ENCODE measurements at regions not wholly inside any gene's neighbourhood (a gene's known extent, or its start where the extent isn't known, plus 50 kb on each side); places are given as distances from the start of the nearest gene placed in this dataset.

DNA sequence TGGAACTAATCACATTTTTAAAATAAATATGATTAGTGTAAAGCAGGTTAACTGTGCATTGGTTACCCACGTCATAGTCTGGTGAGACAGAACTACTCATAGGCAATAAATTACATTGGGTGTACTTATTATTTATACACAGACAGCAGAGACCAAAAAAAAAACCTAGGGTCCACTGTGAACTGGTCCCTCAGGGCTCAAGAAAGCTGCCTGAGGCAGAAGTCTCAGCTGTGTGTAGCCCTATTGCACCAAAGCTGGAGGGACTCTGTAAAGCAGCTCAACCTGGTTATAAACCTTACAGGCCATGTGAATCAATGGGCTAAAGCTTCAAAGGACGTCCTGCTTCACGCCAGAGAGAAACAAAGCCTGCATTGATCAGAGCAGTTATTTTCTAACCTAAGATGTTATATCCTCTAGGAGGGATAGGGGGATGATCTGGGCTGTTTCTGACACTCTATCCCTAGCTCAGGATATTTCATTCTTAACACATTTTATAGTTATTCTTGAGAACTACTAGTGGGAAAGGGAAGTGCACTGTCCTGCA lies 432.2 kb upstream of the ANO3 start:
- no peak for DNase-seq

DNA sequence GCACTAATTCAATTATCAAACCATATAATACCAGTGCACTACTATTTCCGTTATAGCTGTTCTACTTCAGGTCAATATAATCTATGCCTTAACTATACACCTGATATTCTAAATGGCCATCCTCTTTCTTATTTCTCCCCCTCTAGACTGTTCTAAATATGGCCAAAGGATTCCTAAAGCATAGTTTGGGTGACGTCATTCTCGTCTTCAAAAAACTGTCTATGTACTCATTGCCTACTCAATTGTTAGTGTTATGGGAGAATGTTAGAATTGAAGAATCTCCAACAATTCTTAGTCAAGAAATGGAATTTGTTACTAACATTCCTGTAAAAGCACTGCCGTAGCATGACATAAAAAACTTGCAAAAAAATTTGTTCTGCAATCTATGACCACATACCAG lies 431.1 kb upstream of the ANO3 start:
- DNase-seq: no peak

DNA sequence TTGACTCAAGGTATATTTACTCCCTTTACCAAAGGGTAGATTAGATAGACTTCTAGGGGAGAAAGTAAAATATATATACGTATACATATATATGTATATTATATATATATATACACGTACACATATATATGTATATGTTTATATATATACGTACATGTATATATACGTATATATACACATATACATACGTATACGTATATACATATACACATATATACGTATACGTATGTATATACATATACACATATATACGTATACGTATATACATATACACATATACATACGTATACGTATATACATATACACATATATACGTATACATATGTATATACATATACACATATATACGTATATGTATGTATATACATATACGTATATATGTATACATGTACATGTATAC lies 430.5 kb upstream of the ANO3 start:
- no peak for DNase-seq

DNA sequence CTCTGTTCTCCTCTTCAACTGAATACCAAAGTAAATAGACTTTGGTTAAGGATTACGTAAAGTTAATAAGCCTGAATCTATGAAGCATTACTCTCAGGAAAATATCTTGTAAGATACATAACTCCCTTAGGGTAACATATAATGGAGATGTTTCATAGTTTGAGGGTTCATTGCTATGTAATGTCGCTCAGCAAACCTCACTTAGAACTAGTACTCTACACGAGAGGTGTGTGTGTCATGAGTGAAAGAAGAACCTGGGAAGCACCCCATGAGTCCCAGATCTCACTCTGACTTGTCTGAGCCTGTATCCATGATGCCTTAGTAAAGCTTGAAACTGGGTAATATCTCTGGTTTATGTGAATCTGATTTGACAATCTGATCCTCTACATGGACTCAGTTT lies 429.5 kb upstream of the ANO3 start:
- DNase-seq: no peak

DNA sequence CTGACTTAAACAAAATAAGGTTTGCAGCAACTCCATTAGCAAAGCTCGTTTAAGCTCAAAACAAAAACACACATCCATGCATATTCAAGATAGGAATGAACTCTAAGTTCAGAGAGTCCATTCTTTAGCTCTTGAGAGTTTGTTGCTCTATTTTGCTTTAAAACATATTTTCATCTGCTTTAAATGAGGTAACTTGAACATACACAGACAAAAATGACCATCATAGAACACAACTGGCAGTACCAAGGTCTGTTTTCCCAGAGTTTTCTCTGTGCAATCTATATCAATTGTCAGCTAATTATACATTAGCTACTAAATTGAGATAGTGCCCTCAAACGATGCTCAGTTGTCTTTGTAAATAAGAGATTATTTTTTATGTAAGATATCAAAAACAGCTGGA lies 423.2 kb upstream of the ANO3 start:
- DNase-seq: no peak

DNA sequence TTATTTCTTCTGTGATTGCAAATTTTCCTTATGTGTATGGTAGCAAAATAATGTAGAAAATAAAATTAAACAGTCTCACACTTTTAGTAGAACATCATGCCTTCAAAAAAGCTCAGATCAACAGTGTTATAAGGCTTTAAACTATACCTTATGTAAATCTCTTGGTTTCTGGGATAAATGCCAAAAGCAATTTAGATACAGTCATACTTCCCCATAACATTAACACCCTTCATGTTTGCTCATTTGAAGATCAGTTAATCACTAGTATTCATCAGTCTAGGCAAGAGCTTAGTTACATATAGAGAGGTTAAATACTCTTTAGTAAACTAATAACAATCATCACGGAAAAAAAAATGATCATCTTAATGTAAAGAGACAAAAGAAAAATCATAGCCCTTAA lies 421.8 kb upstream of the ANO3 start:
- DNase-seq: no peak

DNA sequence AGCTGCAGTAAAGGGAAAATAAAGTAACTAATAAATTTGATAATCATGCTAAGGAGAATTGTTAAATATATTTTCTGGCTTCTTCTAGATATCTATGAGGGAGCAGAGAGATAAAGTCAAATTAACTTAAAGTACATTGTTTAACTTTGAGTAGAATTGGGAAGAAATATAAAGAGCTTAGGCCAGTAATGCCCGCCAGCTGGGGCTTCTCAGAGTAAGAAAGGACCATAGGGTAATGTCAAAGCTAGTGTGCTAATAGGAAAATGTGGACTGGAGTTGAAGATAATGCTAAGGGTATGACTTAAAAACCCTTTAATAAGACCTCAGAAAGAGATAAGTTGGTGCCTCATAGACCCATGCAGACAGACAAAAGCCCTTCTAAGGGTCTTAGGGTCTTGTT lies 411.6 kb upstream of the ANO3 start:
- no peak for DNase-seq

DNA sequence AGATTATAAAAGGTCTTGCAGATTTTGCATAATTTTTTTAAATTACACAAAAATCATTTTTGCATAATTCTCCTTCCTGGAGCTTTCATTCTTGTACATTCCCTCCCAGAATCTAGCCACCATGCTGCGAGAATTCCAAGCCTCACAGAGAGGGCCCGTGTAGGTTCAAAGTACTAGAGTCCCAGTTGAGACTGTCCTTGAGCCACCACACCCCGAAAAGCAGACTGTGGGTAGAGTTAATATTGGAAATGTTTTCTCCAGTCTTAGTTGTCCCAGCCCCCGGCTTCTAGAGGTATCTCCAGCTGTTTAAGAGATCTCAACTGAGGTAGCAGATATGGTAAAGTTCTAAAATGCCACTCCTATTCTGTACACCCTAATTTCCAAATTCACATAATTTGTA lies 407.3 kb upstream of the ANO3 start:
- DNase-seq: no peak

DNA sequence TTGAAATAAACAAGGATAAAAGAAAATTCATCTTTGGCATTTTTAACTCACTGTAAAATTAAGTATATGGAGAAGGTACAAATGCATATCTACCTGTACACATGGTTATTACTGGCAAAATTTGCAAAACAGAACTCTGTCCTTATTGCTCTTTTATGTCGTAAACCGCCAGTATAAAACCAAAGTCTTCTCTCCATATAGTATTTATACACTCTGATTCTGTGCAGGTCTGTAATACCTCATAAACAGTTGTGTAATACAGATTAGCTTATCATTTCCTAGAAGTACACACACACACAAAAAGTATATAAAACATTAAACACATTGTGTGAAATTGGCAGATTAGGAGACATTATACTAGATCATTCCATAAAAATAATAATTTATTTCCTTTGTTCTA lies 406.6 kb upstream of the ANO3 start:
- DNase-seq: no peak

DNA sequence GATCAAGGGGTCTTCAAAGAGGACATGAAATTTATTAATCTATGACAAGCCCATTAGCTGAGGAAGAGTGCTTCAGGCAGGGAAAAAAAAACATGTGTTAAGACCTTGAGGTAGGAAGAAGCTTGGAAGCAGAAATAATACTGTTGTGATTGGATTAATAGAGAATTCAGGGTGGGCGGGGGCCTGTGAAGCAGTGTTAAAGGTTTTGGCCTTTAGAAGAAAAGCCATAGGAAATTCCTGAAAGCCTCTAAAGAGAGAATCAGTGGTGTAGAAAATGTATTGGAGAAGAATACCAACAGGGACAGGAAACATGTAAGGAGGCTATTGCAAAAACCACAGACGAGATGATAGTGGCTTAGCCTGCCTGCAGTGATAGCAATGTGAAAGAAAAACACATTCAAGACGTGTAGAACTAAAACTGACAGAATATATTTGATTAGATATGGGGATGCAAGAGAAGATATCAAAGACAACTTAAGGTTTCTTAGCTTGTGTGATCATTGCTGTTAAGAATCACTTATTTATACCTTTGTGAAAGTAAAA lies 404.4 kb upstream of the ANO3 start:
- DNase-seq: no peak

DNA sequence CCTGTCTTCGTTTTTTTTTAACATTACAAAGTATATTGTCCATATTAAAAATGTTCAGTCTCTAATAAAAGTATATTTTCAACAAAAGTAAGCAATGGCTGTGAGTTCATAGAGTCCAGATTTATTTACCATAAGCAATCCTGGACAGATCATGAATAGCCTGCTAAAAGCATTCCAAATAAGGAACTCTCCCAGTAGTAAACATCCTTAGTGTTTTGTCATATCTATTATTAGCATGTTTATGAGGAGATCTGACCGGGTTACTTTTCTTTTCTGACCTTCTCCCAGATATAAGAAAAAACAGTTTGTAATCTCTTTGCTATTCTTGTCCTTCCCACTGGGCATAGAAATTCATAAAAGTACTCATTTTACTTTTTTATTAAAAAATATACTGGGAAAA lies 403.9 kb upstream of the ANO3 start:
- no peak for DNase-seq

DNA sequence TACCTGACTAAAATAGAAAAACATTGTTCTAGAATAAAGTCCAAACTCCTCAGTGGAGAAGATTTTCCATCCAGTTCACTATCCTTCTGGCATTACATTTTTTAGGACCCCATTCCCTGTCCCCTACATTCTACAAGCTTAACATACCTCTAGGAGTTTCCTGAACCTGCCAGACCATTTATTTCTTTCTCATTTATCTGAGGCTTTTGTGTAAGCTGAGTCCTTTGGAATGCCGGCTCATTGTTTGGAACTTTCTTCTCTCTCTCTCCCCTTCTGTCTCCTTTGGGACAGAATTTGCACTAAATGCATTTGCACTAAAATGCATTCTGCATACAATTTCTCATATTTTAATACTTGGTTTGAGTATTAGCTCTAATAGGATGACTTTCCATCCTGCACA lies 393.0 kb upstream of the ANO3 start:
- DNase-seq: no peak

DNA sequence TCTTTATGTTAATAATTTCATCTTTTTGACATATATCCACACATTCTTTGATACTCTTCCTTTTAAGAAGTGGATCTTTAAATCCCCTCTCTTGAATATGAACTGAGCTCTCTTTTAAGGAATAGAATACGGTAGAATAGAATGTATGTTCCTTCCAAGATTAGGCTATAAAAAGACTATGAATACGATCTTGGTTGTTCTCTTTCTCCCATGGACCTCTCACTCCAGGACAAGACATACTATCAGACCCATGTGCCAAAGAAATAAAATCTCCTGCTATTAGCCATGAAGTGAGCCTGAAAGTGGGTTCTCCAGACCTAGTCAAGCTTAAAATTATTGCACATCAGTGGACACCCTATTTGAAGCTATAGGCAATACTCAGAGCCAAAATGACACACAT lies 392.2 kb upstream of the ANO3 start:
- no peak for DNase-seq

DNA sequence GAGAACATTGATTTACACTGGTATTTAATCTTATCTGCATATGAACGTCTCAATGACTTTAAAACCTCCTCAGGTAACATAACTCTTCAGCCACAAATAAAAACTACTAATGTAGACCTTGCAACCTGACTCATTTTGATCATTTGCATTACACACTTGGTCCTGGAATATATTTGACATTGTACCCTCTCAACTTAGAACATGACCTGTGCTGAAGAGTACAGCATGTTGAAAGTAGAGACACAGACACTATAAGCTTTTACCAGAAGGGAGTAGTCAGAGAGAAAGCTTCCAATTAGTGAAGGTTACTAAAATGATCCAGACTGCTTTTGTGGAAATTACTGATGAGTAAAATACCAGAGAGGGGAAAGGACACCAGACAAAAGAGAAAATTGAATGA lies 390.6 kb upstream of the ANO3 start:
- no peak for DNase-seq

DNA sequence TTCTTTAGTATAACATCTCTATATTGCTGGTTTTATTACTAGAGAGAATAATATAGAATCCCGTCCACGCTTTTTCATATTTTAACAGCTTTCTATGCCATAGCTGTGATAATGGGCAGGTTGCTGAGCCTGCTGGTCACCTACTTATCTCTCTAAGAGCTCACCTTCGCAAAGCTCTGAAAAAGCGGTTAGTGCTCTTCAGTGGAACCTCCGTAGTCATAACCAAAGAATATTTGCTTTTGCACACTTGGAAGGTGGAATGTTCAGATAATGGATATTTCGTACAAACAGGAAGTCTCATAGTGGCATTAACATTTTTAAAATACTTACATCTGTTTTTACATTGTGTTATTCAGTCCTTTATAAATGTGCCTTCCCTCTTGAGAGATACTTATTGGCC lies 388.9 kb upstream of the ANO3 start:
- no peak for DNase-seq

DNA sequence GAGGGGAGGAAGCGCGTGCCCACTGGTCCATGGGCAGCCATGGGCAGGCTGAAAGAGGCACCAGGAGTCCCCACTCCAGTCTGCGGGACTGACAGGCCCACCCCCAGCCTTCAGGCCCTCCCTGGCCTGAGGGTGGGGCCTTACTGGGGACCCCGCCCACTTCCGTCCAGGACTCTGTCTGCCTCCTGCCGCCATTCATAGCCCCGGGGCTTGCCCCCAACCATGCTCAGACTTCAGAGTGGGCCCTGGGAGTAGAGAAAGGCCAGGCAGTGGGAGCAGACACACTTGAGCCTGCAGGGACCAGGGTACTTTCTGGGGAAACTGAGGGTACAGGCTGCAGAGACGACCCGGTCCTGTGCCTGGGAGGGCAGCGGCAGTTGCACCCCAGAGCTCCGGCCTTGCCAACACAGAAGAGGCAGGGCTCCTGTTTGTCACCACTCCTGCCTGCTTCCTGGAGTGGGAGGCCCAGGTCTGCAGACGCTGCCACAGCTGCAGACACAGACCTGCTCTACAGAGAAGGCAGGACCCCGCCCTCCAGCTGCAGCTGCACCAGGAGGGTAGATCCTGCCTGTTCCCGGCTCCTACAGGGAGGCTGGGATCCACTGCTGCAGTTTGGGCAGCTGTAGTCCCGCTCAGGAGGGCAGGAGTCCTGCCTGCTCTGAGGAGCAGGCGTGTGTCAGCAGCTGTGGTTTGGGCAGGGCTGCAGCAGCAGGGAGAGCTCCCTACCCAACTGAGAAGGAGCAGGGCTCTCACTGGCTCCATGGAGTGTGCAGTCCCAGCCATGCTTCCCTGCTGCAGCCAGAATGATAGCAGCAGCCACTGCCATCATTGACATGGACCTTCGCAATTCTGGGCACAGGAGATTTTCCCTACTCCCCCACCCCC lies 387.9 kb upstream of the ANO3 start:
- no peak for DNase-seq

DNA sequence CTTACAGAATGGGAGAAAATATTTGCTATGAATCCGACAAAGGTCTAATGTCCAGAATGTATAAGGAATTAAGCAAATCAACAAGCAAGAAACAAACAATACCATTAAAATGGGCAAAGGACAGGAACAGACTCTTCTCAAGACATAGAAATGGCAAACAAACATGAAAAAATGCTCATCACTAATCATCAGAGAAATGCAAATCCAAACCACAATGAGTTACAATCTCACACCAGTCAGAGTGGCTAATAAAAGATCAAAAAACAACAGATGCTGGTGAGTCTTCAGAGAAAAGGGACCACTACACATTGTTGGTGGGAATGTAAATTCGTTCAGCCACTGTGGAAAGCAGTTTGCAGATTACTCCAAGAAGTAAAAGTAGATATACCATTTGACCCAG lies 382.0 kb upstream of the ANO3 start:
- DNase-seq: no peak

DNA sequence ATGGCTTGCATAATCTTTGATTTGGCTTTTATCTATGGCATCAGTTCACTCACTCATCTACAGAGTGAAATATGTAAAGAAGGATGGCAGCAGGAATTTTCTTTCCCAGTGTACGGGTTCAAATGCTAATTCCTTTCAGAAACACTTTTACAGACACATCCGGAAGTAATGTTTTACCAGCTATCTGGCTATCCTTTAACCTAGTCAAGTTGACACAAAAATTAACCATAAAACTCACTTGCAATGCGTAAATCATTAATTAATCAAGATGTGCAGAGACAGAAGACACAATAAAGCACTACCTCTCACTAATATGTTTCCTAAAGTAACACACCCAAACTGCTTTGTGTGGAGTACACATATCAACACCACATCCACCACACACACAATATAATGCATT lies 378.9 kb upstream of the ANO3 start:
- no peak for DNase-seq

DNA sequence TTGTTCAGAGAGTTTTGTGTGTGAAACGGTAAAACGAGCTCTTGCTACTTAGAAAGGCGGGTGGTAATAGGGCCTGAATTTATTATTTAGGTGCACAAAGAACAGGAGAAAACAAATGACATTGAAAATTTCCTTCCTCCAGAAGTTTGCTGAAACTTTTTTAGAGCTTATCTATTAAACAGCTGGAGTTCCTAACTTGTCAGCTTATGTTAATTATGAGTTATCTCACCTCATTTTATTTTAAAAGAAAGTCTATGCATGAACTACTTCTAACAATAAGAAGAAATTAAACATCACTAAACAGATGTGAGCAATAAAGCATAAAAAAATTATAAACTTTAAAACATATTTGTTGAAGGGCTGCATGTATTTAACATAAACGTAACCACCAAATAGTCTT lies 373.9 kb upstream of the ANO3 start:
- no peak for DNase-seq

DNA sequence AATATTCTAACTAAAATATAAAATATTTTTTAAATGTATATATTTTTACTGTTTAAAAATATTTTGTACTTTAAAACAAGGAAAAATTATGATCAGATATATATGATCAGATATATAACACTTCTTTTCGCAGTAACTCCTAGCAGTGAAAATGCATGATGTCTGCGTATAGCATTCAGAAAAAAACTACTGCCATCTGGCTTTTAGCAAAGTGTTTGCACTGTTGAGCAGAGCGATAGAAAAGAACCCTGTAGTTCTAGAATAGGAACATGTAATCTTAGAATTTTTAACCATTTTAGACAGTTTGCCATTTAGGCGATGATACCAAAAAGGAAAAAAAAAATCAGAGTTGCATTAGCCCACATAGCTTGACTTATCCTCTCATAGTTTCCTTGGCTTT lies 370.4 kb upstream of the ANO3 start:
- no peak for DNase-seq

DNA sequence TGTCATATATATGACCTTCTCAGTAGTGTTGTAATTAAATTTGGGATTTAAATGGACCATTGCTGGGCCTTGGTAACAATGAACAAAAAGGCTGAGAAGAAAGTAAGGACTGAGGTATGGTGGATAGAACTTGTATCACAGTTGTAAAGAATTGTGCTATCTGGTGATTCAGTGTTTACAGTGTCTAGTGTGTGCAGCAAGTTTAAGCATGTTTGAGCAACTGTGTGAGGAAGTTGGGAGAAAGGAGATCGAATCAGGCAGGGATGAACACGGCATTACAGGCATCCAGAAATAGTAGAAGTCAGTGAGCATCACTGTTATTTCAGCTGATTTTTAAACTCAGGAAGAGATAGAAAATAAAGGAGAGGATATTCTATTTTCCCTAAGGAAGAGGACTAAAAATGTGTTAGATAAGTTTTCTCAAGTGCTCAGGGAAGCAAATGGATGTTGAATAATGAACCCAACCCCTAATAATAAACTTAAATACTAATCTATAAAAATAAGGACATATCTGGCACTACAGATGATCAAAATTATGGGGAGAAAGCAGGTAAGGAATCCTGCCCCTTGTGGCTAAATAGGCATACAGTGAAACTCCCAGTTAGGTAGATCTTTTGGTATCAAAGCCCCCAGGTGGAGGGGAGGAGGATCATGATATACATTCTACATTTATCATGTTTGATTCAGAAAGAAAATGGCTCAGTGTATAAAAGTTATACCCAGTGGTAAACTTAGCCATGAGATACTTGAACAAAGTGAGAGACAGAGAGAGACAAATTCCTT lies 361.0 kb upstream of the ANO3 start:
- no peak for DNase-seq

DNA sequence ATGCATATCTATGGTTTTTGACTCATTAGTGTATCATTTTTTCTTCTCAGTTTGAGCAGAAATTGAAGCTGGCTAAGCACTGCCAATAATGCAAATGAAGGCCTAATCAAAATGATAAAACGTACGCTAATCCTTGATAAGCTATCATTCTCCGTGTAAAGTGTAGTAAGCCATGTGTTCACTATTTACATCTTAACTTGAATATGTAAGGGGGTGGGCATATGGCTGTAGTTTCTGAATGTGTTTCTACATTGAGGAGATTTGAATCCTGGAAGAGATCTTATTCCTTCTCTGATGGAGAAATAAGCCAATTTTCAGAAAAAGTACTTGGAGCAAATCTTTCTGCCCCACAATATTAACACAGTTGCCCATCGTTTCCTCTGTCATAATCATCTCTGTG lies 351.8 kb upstream of the ANO3 start:
- no peak for DNase-seq

DNA sequence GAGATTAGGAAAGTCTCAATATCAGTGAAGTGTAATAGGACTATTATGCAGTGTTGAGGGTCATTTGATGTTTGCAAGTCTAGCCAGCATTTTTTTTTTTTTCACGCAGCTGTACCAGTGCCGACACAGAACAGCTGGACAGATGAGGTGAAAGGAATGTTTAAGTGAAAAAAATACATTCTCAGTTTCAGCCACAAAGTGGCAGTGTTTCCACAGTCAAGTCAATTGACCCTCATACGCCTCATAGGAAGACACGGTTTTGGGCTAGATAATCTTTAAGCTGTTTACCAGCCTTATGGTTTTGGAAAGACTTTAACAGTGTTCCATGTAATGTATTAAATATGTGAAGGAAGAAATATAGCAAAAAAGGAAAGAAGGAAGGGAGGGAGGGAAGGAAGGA lies 349.9 kb upstream of the ANO3 start:
- peak in 3 of 4 experiments; percentile 7 to 26 (median 15) for DNase-seq

DNA sequence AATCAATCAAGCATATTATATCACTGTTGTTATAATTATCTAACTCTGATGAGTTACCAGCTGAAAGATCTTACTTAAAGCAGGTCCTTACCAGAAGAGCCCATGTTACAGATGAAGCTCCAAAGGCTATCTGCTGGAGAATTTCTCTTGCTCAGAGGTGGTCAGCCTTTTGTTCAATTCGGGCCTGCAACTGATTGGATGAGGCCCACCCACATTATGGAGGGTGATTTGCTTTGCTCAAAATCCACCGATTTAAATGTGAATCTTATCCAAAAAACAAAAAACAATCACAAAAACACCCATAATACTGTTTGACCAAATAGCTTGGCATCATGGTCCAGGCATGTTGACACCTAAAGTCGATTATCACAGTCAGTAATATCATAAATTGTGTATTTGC lies 348.6 kb upstream of the ANO3 start:
- DNase-seq: no peak

All from suppressor macrophage (primary cell).